HCT116 (cell line): ENCODE measurements at regions not wholly inside any gene's neighbourhood (a gene's known extent, or its start where the extent isn't known, plus 50 kb on each side); places are given as distances from the start of the nearest gene placed in this dataset.

ENCODE experiments used
- ATAC-seq: fragments of 200-7000 bp; cut with Tn5 transposase; 2 replicates; pipeline ENCODE4 v1.9.1; 2020; ENCODE audit warnings: mild to moderate bottlenecking, moderate library complexity
- BruUV-seq: library from RNA; stranded (reverse); fragments of 400-500 nt; replicated peaks from 2 replicates; lab custom pipeline; 2021; lab: Mats Ljungman, UMichigan
- CTCF ChIA-PET: fragments of 300-600 bp; sonication (Branson Sonifier 250); formaldehyde crosslinking; loops from one replicate; lab custom pipeline; 2021; ENCODE audit warnings: antibody characterized with exemption; lab: Charles Lee
- POLR2A ChIA-PET: fragments of 300-600, 350-600 bp; sonication (Branson Sonifier 250); formaldehyde crosslinking; loops from one replicate; lab custom pipeline; 2021; ENCODE audit warnings: antibody characterized with exemption; lab: Charles Lee
- RAD21 ChIA-PET, 2 experiments: fragments of 300-600 bp; sonication (Branson Sonifier 250); formaldehyde crosslinking; loops; one replicate each; lab custom pipeline; 2023; ENCODE audit warnings: low total read pairs in 2 of 2; ENCODE audit not compliant: uncharacterized antibody in 2 of 2, unreplicated experiment in 2 of 2, low non-redundant PET in 1 of 2; lab: Charles Lee
- DNase-seq: peaks from one replicate; pipeline ENCODE4 v3.0.0-alpha.2; 2010; ENCODE audit warnings: low read depth, low spot score
- H2AFZ ChIP-seq: fragments of 200-600 bp; shearing (Covaris generic), sonication (generic); 2 replicates; pipeline ENCODE4 v1.6.1; 2017; ENCODE audit warnings: low read depth, mixed run types, mixed read lengths, antibody characterized with exemption, low read length; ENCODE audit not compliant: poor library complexity, severe bottlenecking
- H3K27ac ChIP-seq: 2 replicates; pipeline ENCODE4 v1.5.1; 2012; ENCODE audit warnings: low read depth, low read length
- H3K27me3 ChIP-seq: fragments of 200-600 bp; sonication (generic); 2 replicates; pipeline ENCODE4 v1.6.1; 2016; ENCODE audit warnings: mixed run types, low read length, mixed read lengths; ENCODE audit not compliant: insufficient read depth
- H3K36me3 ChIP-seq, 2 experiments: fragments of 200-500 bp in 1 of 2; fragments of 200-600 bp in 1 of 2; sonication (Bioruptor generic) in 1 of 2; sonication (generic) in 1 of 2; 2 replicates each; pipeline versions ENCODE4 v1.5.1 to v1.6.1; 2014 to 2016; ENCODE audit warnings: low read length in 2 of 2, inconsistent platforms in 1 of 2, mixed read lengths in 1 of 2, mixed run types in 1 of 2; ENCODE audit not compliant: insufficient read depth in 2 of 2, control insufficient read depth in 1 of 2
- H3K4me1 ChIP-seq, 2 experiments: fragments of 200-600 bp in 1 of 2; sonication (generic) in 1 of 2; 2 replicates each; pipeline versions ENCODE4 v1.5.1 to v1.6.1; 2012 to 2017; ENCODE audit warnings: low read length in 2 of 2, inconsistent platforms in 1 of 2, mild to moderate bottlenecking in 1 of 2, mixed read lengths in 1 of 2, mixed run types in 1 of 2, moderate library complexity in 1 of 2; ENCODE audit not compliant: insufficient read depth in 2 of 2, control insufficient read depth in 1 of 2
- H3K4me2 ChIP-seq: fragments of 200-600 bp; sonication (generic); 2 replicates; pipeline ENCODE4 v1.6.1; 2017; ENCODE audit warnings: mixed run types, low read length, mixed read lengths
- H3K4me3 ChIP-seq, 2 experiments: fragments of 200-600 bp in 1 of 2; sonication (generic) in 1 of 2; replicated peaks in 1 of 2; 2 replicates each; pipeline ENCODE4 v1.5.1; 2011 to 2016; ENCODE audit warnings: low read length in 2 of 2, control low read depth in 1 of 2, low read depth in 1 of 2, mild to moderate bottlenecking in 1 of 2, mixed read lengths in 1 of 2, mixed run types in 1 of 2
- H3K79me2 ChIP-seq: fragments of 200-600 bp; sonication (generic); 2 replicates; pipeline ENCODE4 v1.6.1; 2017; ENCODE audit warnings: mild to moderate bottlenecking, mixed run types, low read length, moderate library complexity, mixed read lengths; ENCODE audit not compliant: insufficient read depth
- H3K9ac ChIP-seq: fragments of 200-600 bp; sonication (generic); 2 replicates; pipeline ENCODE4 v1.6.1; 2016; ENCODE audit warnings: low read length, mixed read lengths
- H3K9me2 ChIP-seq: fragments of 200-600 bp; sonication (generic), shearing (Covaris generic); 2 replicates; pipeline ENCODE4 v1.6.1; 2017; ENCODE audit warnings: mixed run types, mild to moderate bottlenecking, moderate library complexity; ENCODE audit not compliant: insufficient read depth
- H3K9me3 ChIP-seq, 2 experiments: fragments of 200-500 bp in 1 of 2; fragments of 200-600 bp in 1 of 2; sonication (Bioruptor generic) in 1 of 2; sonication (generic) in 1 of 2; 2 replicates each; pipeline ENCODE4 v1.6.1; 2014 to 2017; ENCODE audit warnings: low read length in 2 of 2, mixed read lengths in 2 of 2, inconsistent platforms in 1 of 2, low read depth in 1 of 2, mild to moderate bottlenecking in 1 of 2, mixed run types in 1 of 2, moderate library complexity in 1 of 2; ENCODE audit not compliant: control insufficient read depth in 1 of 2, insufficient read depth in 1 of 2
- H4K20me1 ChIP-seq: fragments of 200-600 bp; sonication (generic), shearing (Covaris generic); 2 replicates; pipeline ENCODE4 v1.6.1; 2017; ENCODE audit warnings: mixed run types, mild to moderate bottlenecking, moderate library complexity; ENCODE audit not compliant: insufficient read depth
- CEBPB ChIP-seq: IDR thresholded peaks from 2 replicates; pipeline ENCODE4 v1.6.1; 2012; ENCODE audit warnings: low read depth
- ELF1 ChIP-seq: IDR thresholded peaks from 2 replicates; pipeline ENCODE4 v1.6.1; 2012; ENCODE audit warnings: low read depth, borderline replicate concordance
- EZH2 ChIP-seq: fragments of 200-600 bp; sonication (generic); IDR thresholded peaks from 2 replicates; pipeline ENCODE4 v1.6.1; 2017; ENCODE audit warnings: antibody characterized with exemption, mixed run types
- POLR2A ChIP-seq: IDR thresholded peaks from 2 replicates; pipeline ENCODE4 v1.7.0; 2011; ENCODE audit warnings: borderline replicate concordance; ENCODE audit not compliant: insufficient read depth, insufficient read length; ENCODE audit errors: extremely low read depth
- POLR2AphosphoS5 ChIP-seq: IDR thresholded peaks from 2 replicates; pipeline ENCODE4 v1.6.1; 2011; ENCODE audit warnings: mild to moderate bottlenecking, low read depth, low read length, moderate library complexity
- RAD21 ChIP-seq: IDR thresholded peaks from 2 replicates; pipeline ENCODE4 v1.6.1; 2012; ENCODE audit warnings: low read depth, mild to moderate bottlenecking
- SRF ChIP-seq: IDR thresholded peaks from 2 replicates; pipeline ENCODE4 v1.6.1; 2012; ENCODE audit warnings: low read depth
- TCF7L2 ChIP-seq: IDR thresholded peaks from 2 replicates; pipeline ENCODE4 v1.7.0; 2011; ENCODE audit warnings: borderline replicate concordance, inconsistent platforms; ENCODE audit not compliant: insufficient read depth, insufficient read length; ENCODE audit errors: extremely low read depth
- ZNF274 ChIP-seq: fragments of 200-500 bp; sonication (Bioruptor generic); IDR thresholded peaks from 2 replicates; pipeline ENCODE4 v1.6.1; 2014; ENCODE audit warnings: mild to moderate bottlenecking, low read depth, low read length, inconsistent platforms
- intact Hi-C: fragments of 100-400 bp; cut with micrococcal nuclease; formaldehyde crosslinking; loops from 2 replicates; pipeline ENCODE4 v1.10.0; 2022
- TF ChIP-seq, protein P1 (sequence below): IDR thresholded peaks from 2 replicates; pipeline ENCODE4 v1.6.1; 2012; ENCODE audit warnings: low read depth
- TF ChIP-seq, protein P2 (sequence below), 3 experiments: fragments of 200-600 bp in 1 of 3; sonication (generic) in 1 of 3; IDR thresholded peaks in 2 of 3; conservative IDR thresholded peaks in 1 of 3; 2 replicates each; pipeline ENCODE4 v1.5.1; 2012 to 2017; ENCODE audit warnings: low read depth in 2 of 3, low read length in 2 of 3, antibody characterized with exemption in 1 of 3, borderline replicate concordance in 1 of 3, control low read depth in 1 of 3, mild to moderate bottlenecking in 1 of 3, mixed read lengths in 1 of 3, mixed run types in 1 of 3, moderate library complexity in 1 of 3; ENCODE audit not compliant: insufficient read depth in 1 of 3
- TF ChIP-seq, protein P3 (sequence below): IDR thresholded peaks from 2 replicates; pipeline ENCODE4 v1.6.1; 2012

DNA sequence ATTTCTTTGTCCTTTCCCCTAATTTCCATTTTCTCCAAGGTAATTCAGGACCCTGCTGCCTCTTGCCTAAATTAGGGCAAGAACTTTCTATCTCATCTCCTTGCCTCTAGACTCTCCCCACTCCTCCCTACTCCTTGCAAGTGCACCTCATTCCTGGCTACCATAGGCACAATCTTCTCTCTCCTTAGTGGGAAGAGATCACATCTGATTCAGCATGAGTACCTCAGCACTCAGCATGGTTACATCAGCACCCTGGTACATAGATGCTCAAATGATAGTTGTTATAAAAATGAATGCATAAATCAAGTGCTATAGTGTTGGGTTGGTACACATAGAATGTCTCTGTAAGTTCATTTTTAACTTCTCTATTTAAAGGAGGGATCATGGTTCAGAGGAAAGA is 313.4 kb upstream of the RASGRP1 start:
- Histone ChIP-seq H3K4me3 (no peak overlapping the region), H3K9me3 (no peaks in the 10 kb centered on the region), H3K27ac (no peak overlapping the region), H4K20me1 (no peaks in the 10 kb centered on the region; the same call in 1 of the 2 replicates), H3K79me2 (no peaks in the 10 kb centered on the region), H3K4me1 (no peaks in the 10 kb centered on the region), H3K36me3 (no peaks in the 10 kb centered on the region), H3K9ac (no peak overlapping the region), H3K9me2 (no peaks in the 10 kb centered on the region), H3K4me2 (no peak overlapping the region), H2AFZ (no peak overlapping the region), H3K27me3 (no peaks in the 10 kb centered on the region)
- TF ChIP-seq EZH2 (no peak), SRF (no peak), CEBPB (no peak), ZNF274 (no peak), ELF1 (no peak), RAD21 (no peak), POLR2AphosphoS5 (no peak), POLR2A (no peak), TCF7L2 (no peak)
- TF ChIP-seq, protein P1, sequence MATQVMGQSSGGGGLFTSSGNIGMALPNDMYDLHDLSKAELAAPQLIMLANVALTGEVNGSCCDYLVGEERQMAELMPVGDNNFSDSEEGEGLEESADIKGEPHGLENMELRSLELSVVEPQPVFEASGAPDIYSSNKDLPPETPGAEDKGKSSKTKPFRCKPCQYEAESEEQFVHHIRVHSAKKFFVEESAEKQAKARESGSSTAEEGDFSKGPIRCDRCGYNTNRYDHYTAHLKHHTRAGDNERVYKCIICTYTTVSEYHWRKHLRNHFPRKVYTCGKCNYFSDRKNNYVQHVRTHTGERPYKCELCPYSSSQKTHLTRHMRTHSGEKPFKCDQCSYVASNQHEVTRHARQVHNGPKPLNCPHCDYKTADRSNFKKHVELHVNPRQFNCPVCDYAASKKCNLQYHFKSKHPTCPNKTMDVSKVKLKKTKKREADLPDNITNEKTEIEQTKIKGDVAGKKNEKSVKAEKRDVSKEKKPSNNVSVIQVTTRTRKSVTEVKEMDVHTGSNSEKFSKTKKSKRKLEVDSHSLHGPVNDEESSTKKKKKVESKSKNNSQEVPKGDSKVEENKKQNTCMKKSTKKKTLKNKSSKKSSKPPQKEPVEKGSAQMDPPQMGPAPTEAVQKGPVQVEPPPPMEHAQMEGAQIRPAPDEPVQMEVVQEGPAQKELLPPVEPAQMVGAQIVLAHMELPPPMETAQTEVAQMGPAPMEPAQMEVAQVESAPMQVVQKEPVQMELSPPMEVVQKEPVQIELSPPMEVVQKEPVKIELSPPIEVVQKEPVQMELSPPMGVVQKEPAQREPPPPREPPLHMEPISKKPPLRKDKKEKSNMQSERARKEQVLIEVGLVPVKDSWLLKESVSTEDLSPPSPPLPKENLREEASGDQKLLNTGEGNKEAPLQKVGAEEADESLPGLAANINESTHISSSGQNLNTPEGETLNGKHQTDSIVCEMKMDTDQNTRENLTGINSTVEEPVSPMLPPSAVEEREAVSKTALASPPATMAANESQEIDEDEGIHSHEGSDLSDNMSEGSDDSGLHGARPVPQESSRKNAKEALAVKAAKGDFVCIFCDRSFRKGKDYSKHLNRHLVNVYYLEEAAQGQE, result no peak
- TF ChIP-seq, protein P2, sequence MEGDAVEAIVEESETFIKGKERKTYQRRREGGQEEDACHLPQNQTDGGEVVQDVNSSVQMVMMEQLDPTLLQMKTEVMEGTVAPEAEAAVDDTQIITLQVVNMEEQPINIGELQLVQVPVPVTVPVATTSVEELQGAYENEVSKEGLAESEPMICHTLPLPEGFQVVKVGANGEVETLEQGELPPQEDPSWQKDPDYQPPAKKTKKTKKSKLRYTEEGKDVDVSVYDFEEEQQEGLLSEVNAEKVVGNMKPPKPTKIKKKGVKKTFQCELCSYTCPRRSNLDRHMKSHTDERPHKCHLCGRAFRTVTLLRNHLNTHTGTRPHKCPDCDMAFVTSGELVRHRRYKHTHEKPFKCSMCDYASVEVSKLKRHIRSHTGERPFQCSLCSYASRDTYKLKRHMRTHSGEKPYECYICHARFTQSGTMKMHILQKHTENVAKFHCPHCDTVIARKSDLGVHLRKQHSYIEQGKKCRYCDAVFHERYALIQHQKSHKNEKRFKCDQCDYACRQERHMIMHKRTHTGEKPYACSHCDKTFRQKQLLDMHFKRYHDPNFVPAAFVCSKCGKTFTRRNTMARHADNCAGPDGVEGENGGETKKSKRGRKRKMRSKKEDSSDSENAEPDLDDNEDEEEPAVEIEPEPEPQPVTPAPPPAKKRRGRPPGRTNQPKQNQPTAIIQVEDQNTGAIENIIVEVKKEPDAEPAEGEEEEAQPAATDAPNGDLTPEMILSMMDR (IDR thresholded peaks at IDR 0.05 in 2 of 3, conservative IDR thresholded peaks at IDR 0.05 in 1 of 3; ENCODE audit: borderline replicate concordance in 1 of 3, insufficient read depth in 1 of 3, low read depth in 2 of 3, low read length in 2 of 3), result no peak
- TF ChIP-seq, protein P3, sequence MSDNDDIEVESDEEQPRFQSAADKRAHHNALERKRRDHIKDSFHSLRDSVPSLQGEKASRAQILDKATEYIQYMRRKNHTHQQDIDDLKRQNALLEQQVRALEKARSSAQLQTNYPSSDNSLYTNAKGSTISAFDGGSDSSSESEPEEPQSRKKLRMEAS, result no peak
- ATAC-seq (no peak), DNase-seq (no peak)
- ChIA-PET POLR2A (no interaction called here), CTCF (no interaction called here), RAD21 (no interaction called here)
- intact Hi-C loops, result no loop called here
- BruUV-seq, result no TSS peak
